ENCODE measurements at regions not wholly inside any gene's neighbourhood (a gene's known extent, or its start where the extent isn't known, plus 50 kb on each side); places are given as distances from the start of the nearest gene placed in this dataset.

GRCh38 chr11:7851391-7851790 lies 54.6 kb upstream of the OR5P2 start:
- no peak overlapping the region for H2AFZ ChIP-seq (ENCODE audit: low read length)

More at GRCh38 chr11:7851391-7851790, 54.6 kb upstream of the OR5P2 start:
- POLR2A ChIA-PET (ENCODE audit: partially characterized antibody), result no interaction called here
- H3K4me2 ChIP-seq (ENCODE audit: insufficient read depth in 1 of 2, low read depth in 2 of 2, low read length in 2 of 2), result no peak overlapping the region
- no peaks in the 10 kb centered on the region for H3K9me3 ChIP-seq (ENCODE audit: insufficient read depth in 2 of 2, low read depth in 1 of 2, low read length in 1 of 2)
- H4K8ac ChIP-seq (ENCODE audit: extremely low read depth, insufficient read depth, low read length), result no peak overlapping the region
- H3K27me3 ChIP-seq (replicated peaks in 1 of 4; ENCODE audit: control insufficient read depth in 3 of 4, extremely low read depth in 1 of 4, insufficient read depth in 3 of 4, low read length in 3 of 4), result no peaks in the 10 kb centered on the region
- H2AK5ac ChIP-seq (ENCODE audit: low read depth, low read length), result no peak overlapping the region
- H4K20me1 ChIP-seq (replicated peaks in 1 of 2; ENCODE audit: control insufficient read depth in 1 of 2, insufficient read depth in 2 of 2, low read length in 2 of 2), result no peaks in the 10 kb centered on the region
- 71% methylated on average over 4 of the region's 4 CpGs; no CpG with 5 or more reads in 1 of the 2 experiments for WGBS, 2 experiments (ENCODE audit: extremely low coverage in 1 of 2, insufficient coverage in 1 of 2, insufficient read length in 1 of 2, insufficient replicate concordance in 2 of 2, low coverage in 1 of 2, low lambda C conversion rate in 2 of 2, missing lambda C conversion rate in 1 of 2)
- no peak overlapping the region for H2BK120ac ChIP-seq (replicated peaks; ENCODE audit: low read depth, low read length)
- TF ChIP-seq RAD21 (IDR thresholded peaks at IDR 0.05 in 1 of 2, conservative IDR thresholded peaks at IDR 0.05 in 1 of 2; ENCODE audit: low read depth in 2 of 2, low read length in 2 of 2) (peak; percentile 63 to 67), CTCF (IDR thresholded peaks at IDR 0.05; ENCODE audit: control extremely low read depth in 1 of 3, insufficient read depth in 1 of 3, low read depth in 1 of 3, low read length in 3 of 3) (peak in 2 of 3 experiments; percentile 43 to 57; a peak in 3 of 4 replicates), PHF8 (conservative IDR thresholded peaks at IDR 0.05; ENCODE audit: low read depth, low read length) (no peak)
- 0 out of 7 replicates have a peak, but pooled peaks cover 0 to 5% (median 0%) of the 10 kb centered on the region in 4 experiments for H3K4me1 ChIP-seq (replicated peaks in 1 of 4; ENCODE audit: control insufficient read depth in 3 of 4, insufficient read depth in 4 of 4, low read length in 3 of 4)
- no peak for DNase-seq (ENCODE audit: low read depth in 1 of 2, low spot score in 2 of 2)
- H2BK5ac ChIP-seq (ENCODE audit: low read depth, low read length), result no peak overlapping the region
- H3K14ac ChIP-seq (ENCODE audit: insufficient read length), result no peak overlapping the region
- no peak for FAIRE-seq
- H4K91ac ChIP-seq (replicated peaks; ENCODE audit: insufficient read length, low read length), result no peak overlapping the region
- H4K5ac ChIP-seq (ENCODE audit: insufficient read length, low read depth, low read length), result no peak overlapping the region
- H3K56ac ChIP-seq (replicated peaks; ENCODE audit: insufficient read length, low read depth, low read length), result no peak overlapping the region
- no peak overlapping the region for H2BK15ac ChIP-seq (ENCODE audit: low read length)
- no peak overlapping the region for H3K9ac ChIP-seq (replicated peaks in 1 of 4; ENCODE audit: extremely low read depth in 1 of 4, low read depth in 3 of 4, low read length in 3 of 4)
- H2BK12ac ChIP-seq (ENCODE audit: low read depth, low read length), result no peak overlapping the region
- H3K79me2 ChIP-seq (ENCODE audit: control insufficient read depth in 1 of 2, insufficient read depth in 2 of 2, low read length in 2 of 2), result no peaks in the 10 kb centered on the region
- H3K36me3 ChIP-seq (ENCODE audit: control insufficient read depth in 2 of 4, insufficient read depth in 4 of 4, low read length in 3 of 4), result no peaks in the 10 kb centered on the region
- no peak overlapping the region for H3K23ac ChIP-seq (ENCODE audit: insufficient read length)
- H3K4me3 ChIP-seq (ENCODE audit: extremely low read depth in 1 of 4, insufficient read depth in 2 of 4, low read depth in 3 of 4, low read length in 4 of 4), result no peak overlapping the region
- H3K23me2 ChIP-seq (ENCODE audit: low read depth, low read length), result no peaks in the 10 kb centered on the region; the same call in 1 of the 2 replicates
- no peaks in the 10 kb centered on the region for H3K79me1 ChIP-seq (ENCODE audit: low read depth, low read length)
- no peak overlapping the region for H3K27ac ChIP-seq (ENCODE audit: low read depth, low read length)
- no peak overlapping the region for H3K4ac ChIP-seq (replicated peaks; ENCODE audit: insufficient read length, low read depth, low read length)
- H2BK20ac ChIP-seq (ENCODE audit: low read length), result no peak overlapping the region
- no peak overlapping the region for H3K18ac ChIP-seq (ENCODE audit: extremely low read depth, low read length)
- CTCF ChIA-PET (ENCODE audit: partially characterized antibody), result interaction anchor here (0.6 kb wide), 1 partner anchor 753 kb away, joined by 3 read pairs; no protein-coding TSS in a partner anchor

All from H1 (cell line).